IMR-90 (cell line): ENCODE measurements at regions not wholly inside any gene's neighbourhood (a gene's known extent, or its start where the extent isn't known, plus 50 kb on each side); places are given as distances from the start of the nearest gene placed in this dataset.
"Not testable (repeated sequence)": the region's sequence is repeated elsewhere in the genome, so short reads cannot be mapped to it uniquely, and the experiment has no call there.

ENCODE experiments used
- ATAC-seq: fragments of 200-7000 bp; cut with Tn5 transposase; 2 replicates; pipeline ENCODE4 v1.9.1; 2020; ENCODE audit warnings: low read depth, mild to moderate bottlenecking, moderate library complexity
- BruUV-seq: library from RNA; stranded (reverse); fragments of 400-500 nt; replicated peaks from 2 replicates; lab custom pipeline; 2021; lab: Mats Ljungman, UMichigan
- CTCF ChIA-PET: fragments of 300-600 bp; formaldehyde crosslinking; extraction: SDS; loops from one replicate; lab custom pipeline; 2021; ENCODE audit warnings: antibody characterized with exemption; lab: Yijun Ruan, JAX
- POLR2A ChIA-PET: fragments of 300-600 bp; sonication (Branson Sonifier 250); formaldehyde crosslinking; loops from one replicate; lab custom pipeline; 2022; ENCODE audit warnings: antibody characterized with exemption; ENCODE audit not compliant: unreplicated experiment; lab: Charles Lee
- DNase-seq: peaks from one replicate; pipeline ENCODE4 v3.0.0; 2013
- H2AFZ ChIP-seq: replicated peaks from 2 replicates; pipeline ENCODE3; 2013; ENCODE audit warnings: low read length, mild to moderate bottlenecking; ENCODE audit not compliant: poor library complexity
- H2AK5ac ChIP-seq: 2 replicates; pipeline ENCODE4 v1.6.1; 2013; ENCODE audit warnings: low read depth, low read length, inconsistent platforms
- H2AK9ac ChIP-seq: replicated peaks from 2 replicates; pipeline ENCODE3; 2013; ENCODE audit warnings: mild to moderate bottlenecking, low read depth, low read length, moderate library complexity; ENCODE audit not compliant: poor library complexity
- H2BK120ac ChIP-seq: 2 replicates; pipeline ENCODE4 v1.6.1; 2013; ENCODE audit warnings: low read depth, low read length, inconsistent platforms
- H2BK15ac ChIP-seq: 3 replicates; pipeline ENCODE4 v1.6.1; 2013; ENCODE audit warnings: low read depth, low read length, inconsistent platforms
- H2BK20ac ChIP-seq: 2 replicates; pipeline ENCODE4 v1.6.1; 2013; ENCODE audit warnings: low read depth, mild to moderate bottlenecking, inconsistent platforms, low read length, moderate library complexity
- H2BK5ac ChIP-seq: 2 replicates; pipeline ENCODE4 v1.6.1; 2013; ENCODE audit warnings: mild to moderate bottlenecking, low read depth, low read length, inconsistent platforms; ENCODE audit not compliant: poor library complexity, severe bottlenecking
- H3K14ac ChIP-seq: replicated peaks from 2 replicates; pipeline ENCODE4 v1.6.1; 2013; ENCODE audit warnings: low read depth, low read length, inconsistent platforms
- H3K18ac ChIP-seq: 2 replicates; pipeline ENCODE4 v1.6.1; 2013; ENCODE audit warnings: low read depth, low read length, control low read depth
- H3K23ac ChIP-seq: 2 replicates; pipeline ENCODE4 v1.6.1; 2013; ENCODE audit warnings: low read depth, low read length, inconsistent platforms
- H3K27ac ChIP-seq: 2 replicates; pipeline ENCODE4 v1.5.1; 2013; ENCODE audit warnings: mild to moderate bottlenecking, control low read depth, low read length; ENCODE audit not compliant: insufficient read depth
- H3K27me3 ChIP-seq: 2 replicates; pipeline ENCODE4 v1.6.1; 2013; ENCODE audit warnings: low read length; ENCODE audit not compliant: control insufficient read depth, insufficient read depth
- H3K36me3 ChIP-seq: 2 replicates; pipeline ENCODE4 v1.6.1; 2013; ENCODE audit warnings: low read length, mixed read lengths; ENCODE audit not compliant: control insufficient read depth, insufficient read depth
- H3K4ac ChIP-seq: 2 replicates; pipeline ENCODE4 v1.6.1; 2013; ENCODE audit warnings: low read depth, low read length, inconsistent platforms
- H3K4me1 ChIP-seq: 2 replicates; pipeline ENCODE4 v1.6.1; 2013; ENCODE audit warnings: low read length, mixed read lengths; ENCODE audit not compliant: control insufficient read depth, insufficient read depth
- H3K4me2 ChIP-seq: 2 replicates; pipeline ENCODE4 v1.6.1; 2013; ENCODE audit warnings: low read depth, mild to moderate bottlenecking, control low read depth, low read length, moderate library complexity
- H3K4me3 ChIP-seq: 2 replicates; pipeline ENCODE4 v1.5.1; 2013; ENCODE audit warnings: low read depth, mild to moderate bottlenecking, control low read depth, low read length, moderate library complexity; ENCODE audit not compliant: insufficient read depth
- H3K56ac ChIP-seq: 2 replicates; pipeline ENCODE4 v1.6.1; 2013; ENCODE audit warnings: low read length, inconsistent platforms; ENCODE audit not compliant: insufficient read depth; ENCODE audit errors: extremely low read depth
- H3K79me1 ChIP-seq, 2 experiments: 2 replicates each; pipeline ENCODE4 v1.6.1; 2013; ENCODE audit warnings: low read length in 2 of 2, inconsistent platforms in 1 of 2, low read depth in 1 of 2
- H3K9ac ChIP-seq: 2 replicates; pipeline ENCODE4 v1.6.1; 2013; ENCODE audit warnings: low read depth, low read length, control low read depth
- H3K9me1 ChIP-seq: 2 replicates; pipeline ENCODE4 v1.6.1; 2013; ENCODE audit warnings: low read length, inconsistent platforms; ENCODE audit not compliant: insufficient read depth
- H3K9me3 ChIP-seq: 2 replicates; pipeline ENCODE4 v1.6.1; 2013; ENCODE audit warnings: low read length; ENCODE audit not compliant: control insufficient read depth, insufficient read depth
- H4K20me1 ChIP-seq: 2 replicates; pipeline ENCODE4 v1.6.1; 2013; ENCODE audit warnings: low read length, inconsistent platforms; ENCODE audit not compliant: insufficient read depth
- H4K5ac ChIP-seq: 2 replicates; pipeline ENCODE4 v1.6.1; 2013; ENCODE audit warnings: mild to moderate bottlenecking, low read depth, low read length, control low read depth
- H4K8ac ChIP-seq, 2 experiments: 2 replicates each; pipeline ENCODE4 v1.6.1; 2013; ENCODE audit warnings: low read depth in 2 of 2, low read length in 2 of 2, control low read depth in 1 of 2, inconsistent platforms in 1 of 2
- H4K91ac ChIP-seq: 2 replicates; pipeline ENCODE4 v1.6.1; 2013; ENCODE audit warnings: low read depth, low read length, inconsistent platforms; ENCODE audit not compliant: insufficient read depth
- WGBS, 2 experiments: methylation state at CpG; one replicate each; pipeline versions ENCODE4 v1.1.5 to v1.1.7; 2013; ENCODE audit warnings: missing lambda C conversion rate in 2 of 2; ENCODE audit not compliant: insufficient read length in 1 of 2; ENCODE audit errors: extremely low coverage in 2 of 2; 5-methylcytosine and 5-hydroxymethylcytosine counted together
- dilution Hi-C: fragments of 300-500 bp; cut with HindIII; formaldehyde crosslinking; loops from one replicate; pipeline ENCODE4 v1.14.3; 2018; ENCODE audit warnings: low sequenced_read_pairs; ENCODE audit not compliant: unreplicated experiment
- in situ Hi-C: fragments of 300-500 bp; cut with MboI; formaldehyde crosslinking; loops from 3 replicates; pipeline ENCODE4 v1.14.3; 2019; ENCODE audit warnings: low sequenced_read_pairs, inconsistent platforms, mixed read lengths
- intact Hi-C: fragments of 100-400 bp; cut with micrococcal nuclease; formaldehyde crosslinking; loops from 2 replicates; pipeline ENCODE4 v1.10.0; 2022

DNA sequence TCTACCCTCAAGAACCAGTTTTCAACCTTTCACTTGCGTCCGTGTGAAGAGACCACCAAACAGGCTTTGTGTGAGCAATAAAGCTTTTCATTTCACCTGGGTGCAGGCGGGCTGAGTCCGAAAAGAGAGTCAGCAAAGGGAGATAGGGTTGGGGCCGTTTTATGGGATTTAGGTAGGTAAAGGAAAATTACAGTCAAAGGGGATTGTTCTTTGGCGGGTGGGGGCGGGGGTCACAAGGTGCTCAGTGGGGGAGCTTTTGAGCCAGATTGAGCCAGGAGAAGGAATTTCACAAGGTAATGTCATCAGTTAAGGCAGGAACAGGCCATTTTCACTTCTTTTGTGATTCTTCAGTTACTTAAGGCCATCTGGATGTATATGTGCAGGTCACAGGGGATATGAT lies 52.7 kb downstream of the BEX3 start:
- intact Hi-C loops, H3K9ac ChIP-seq, H3K36me3 ChIP-seq, DNase-seq, H4K8ac ChIP-seq, H4K20me1 ChIP-seq, H2AK5ac ChIP-seq, H3K4me2 ChIP-seq, H3K4ac ChIP-seq, H3K14ac ChIP-seq, H3K4me1 ChIP-seq, H2BK120ac ChIP-seq, H3K23ac ChIP-seq, H3K9me3 ChIP-seq, dilution Hi-C loops, ATAC-seq, H3K27me3 ChIP-seq, H3K79me1 ChIP-seq, H3K4me3 ChIP-seq, H2BK15ac ChIP-seq, H2AFZ ChIP-seq, H3K27ac ChIP-seq, H4K91ac ChIP-seq, H2AK9ac ChIP-seq, H3K18ac ChIP-seq, in situ Hi-C loops, POLR2A ChIA-PET, H4K5ac ChIP-seq, H2BK20ac ChIP-seq, BruUV-seq, H2BK5ac ChIP-seq, CTCF ChIA-PET, H3K9me1 ChIP-seq, H3K56ac ChIP-seq: not testable (repeated sequence)
- WGBS, 2 experiments = no CpG with 5 or more reads among the region's 7 CpGs
